GM21786 (cell line): ENCODE measurements at regions not wholly inside any gene's neighbourhood (a gene's known extent, or its start where the extent isn't known, plus 50 kb on each side); places are given as distances from the start of the nearest gene placed in this dataset.

Experiments used
- ATAC-seq: cut with Tn5 transposase; IDR thresholded peaks from one replicate; pipeline ENCODE4 v1.9.1; 2021; ENCODE audit not compliant: unreplicated experiment

GRCh38 chr6:21807299-21808044, 213.9 kb downstream of the SOX4 start:
- ATAC-seq = no peak

DNA sequence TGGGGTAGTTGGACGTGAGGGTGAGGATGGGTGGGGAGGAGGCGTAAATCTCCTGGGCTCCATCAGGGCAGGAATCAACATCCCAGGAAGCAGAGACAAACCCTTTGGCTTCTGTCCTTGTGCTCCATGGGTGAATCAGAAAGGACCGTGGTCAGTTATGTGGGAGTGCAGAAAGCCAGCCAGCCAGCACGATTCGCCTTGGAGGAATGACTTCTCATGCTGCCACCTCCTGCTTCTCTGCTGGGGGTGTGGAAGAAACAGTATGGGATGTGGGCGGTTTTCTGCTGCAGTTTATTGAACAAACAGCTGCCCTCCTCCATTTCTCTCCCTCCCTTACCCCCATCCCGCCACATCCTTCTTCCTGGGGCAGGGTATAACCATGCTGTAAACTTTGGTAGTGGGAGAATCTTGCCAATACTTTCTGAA, 214.5 kb downstream of the SOX4 start:
- ATAC-seq = no peak

GRCh38 chr6:21808551-21809242, 215.1 kb downstream of the SOX4 start:
- ATAC-seq = no peak

GRCh38 chr6:21811484-21811883, 217.9 kb downstream of the SOX4 start:
- no peak for ATAC-seq

DNA sequence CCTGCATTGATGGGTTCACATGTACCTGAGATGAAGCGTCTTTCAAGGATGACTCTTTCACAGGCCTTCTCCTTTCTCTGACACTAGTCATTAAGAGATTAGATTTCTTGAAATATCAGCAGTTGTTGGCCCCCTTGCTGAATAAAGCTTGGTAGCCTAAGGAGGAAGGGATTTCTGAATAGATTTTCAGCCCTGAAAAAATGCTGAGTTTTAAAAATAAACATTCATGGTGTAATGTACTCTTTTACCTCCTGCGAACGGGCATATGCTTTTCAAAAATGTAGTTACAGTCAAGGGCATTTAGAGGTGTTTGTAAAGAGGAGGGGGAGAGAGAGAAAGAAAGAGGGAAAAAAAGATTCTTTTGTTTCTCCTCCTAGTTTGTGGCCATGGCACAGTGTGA, 222.7 kb downstream of the SOX4 start:
- ATAC-seq = no peak

DNA sequence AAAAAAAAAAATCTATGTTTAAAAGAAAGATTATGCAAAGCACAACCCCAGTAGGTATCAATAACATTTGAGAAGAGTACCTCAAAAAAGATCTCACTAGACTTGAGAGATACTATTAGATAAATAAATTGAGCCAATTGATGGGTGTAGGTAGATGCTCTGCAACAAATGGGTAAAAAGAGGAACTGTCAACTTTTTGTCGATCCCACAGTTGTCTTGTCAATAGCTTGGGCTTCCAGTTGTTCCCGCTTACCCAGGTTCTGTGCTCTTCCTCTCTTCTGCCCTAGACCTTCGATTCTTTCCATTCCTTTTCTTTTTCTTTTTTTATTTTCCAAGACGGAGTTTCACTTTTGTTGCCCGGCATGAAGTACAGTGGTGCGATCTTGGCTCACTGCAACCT, 226.9 kb downstream of the SOX4 start:
- ATAC-seq = no peak

GRCh38 chr6:21823371-21823770, 229.8 kb downstream of the SOX4 start:
- no peak for ATAC-seq

DNA sequence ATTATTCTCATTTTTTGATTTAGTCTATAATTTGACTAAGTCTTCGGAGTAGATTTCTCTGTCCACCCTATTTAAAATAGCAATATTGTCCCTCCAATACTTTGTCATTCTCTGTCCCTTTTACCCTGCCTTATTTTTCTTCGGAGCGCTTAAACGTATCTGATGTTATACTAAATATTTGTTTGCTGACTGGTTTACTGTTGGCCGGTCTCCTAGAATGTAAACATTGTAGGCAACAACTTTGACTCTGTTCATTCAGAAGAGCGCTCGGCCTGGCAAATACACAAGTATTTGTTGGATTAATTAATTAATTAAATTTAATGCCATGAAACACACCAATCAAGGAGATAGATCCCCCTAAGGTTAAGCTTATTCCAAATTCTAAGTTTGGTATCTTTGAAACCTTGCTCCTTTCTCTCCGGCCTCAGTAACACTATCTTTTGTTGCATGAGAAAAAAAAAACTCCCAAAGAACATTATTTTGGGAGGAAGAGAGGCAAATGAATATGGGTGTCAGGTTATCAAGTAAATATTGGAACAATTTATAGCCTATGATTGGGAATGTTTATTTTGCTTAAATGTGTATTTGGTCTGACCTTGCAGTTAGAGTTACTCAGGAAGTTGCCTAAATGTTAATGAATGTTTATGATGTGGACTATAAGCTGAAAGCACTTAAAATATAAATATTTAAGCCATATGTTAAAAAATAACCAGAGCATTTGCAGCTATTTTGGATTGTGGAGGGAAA, 231.1 kb downstream of the SOX4 start:
- ATAC-seq = no peak

DNA sequence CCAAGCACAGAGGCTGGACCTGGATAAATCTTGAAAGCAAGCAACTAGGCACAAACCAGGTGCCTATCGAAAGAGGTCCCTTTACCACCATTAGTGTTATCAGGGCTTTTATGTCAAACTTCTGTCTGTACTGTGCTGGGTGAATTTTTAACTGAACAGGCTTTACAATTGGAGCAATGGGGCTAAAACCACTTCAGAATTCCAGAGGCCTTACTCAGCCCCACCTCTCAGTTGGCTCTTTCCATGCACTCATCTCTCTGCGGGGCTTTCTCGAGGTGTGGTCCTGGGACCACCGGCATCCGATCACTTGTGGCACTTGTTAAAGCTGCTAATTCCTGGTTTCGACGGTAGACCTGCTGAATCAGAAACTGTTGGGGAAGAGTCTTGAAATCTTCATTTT, 232.5 kb downstream of the SOX4 start:
- ATAC-seq = no peak

- no peak for ATAC-seq
Measured at GRCh38 chr6:21826904-21827303, 233.4 kb downstream of the SOX4 start.

DNA sequence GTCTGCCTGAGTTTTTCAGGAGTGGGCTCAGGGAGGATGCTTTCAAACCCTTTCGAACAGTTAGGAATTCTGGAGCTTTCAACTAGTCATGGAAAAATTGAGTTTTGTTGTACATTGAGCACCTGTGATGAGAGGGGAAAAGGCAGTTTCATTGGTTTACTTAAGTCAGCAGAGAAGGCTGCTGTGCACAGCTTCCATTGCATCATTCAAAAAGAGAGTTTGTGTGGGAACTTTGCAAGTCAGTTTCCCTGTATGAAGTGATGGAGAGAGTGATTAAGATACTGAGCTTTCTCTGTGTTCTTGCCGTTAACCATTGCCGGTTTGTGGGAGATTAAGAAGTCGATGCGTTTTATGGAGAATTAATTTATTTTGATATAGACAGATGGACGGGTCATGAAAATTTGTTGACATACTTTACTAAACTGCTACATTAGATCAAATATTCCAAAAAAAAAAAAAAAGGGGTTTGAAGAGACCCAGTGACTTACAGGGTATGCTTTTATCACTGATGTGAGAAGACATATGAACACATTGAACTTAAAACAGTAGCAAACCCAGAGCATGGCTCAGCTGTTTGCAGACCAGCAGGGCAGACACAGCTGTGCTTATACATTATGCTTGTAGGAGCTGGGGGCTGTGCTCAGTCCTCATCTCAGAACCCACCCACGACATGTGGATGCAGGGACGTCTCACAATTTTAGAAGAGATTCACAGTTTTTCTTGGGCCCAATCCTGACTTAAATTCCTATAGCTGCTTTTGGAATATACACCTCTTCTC, 234.1 kb downstream of the SOX4 start:
- no peak for ATAC-seq

GRCh38 chr6:21828704-21829103, 235.2 kb downstream of the SOX4 start:
- no peak for ATAC-seq

GRCh38 chr6:21829126-21829525, 235.6 kb downstream of the SOX4 start:
- no peak for ATAC-seq

- ATAC-seq = no peak
Measured at GRCh38 chr6:21831521-21832291, 238.2 kb downstream of the SOX4 start.

DNA sequence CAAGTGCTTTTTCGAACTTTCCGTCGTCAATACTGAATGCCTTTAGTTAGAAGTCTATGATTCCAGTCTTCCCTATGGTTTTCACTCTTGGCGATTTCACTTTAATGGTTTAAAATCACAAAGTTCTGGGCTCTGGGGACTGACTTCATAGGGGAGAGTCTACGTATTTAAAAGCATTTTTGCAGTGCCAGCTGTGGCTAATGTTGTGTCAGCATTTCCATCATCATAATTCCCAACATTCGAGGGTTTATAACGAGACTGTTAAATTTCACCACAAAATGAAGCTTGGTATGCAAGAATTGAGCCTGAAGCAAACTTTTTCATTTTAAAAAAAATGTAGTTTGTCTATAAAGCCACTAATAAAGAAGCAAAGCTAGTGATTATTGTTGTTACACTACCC, 242.7 kb downstream of the SOX4 start:
- ATAC-seq = no peak

- ATAC-seq = peak; percentile 50
Measured at GRCh38 chr6:21836772-21837425, 243.3 kb downstream of the SOX4 start.

DNA sequence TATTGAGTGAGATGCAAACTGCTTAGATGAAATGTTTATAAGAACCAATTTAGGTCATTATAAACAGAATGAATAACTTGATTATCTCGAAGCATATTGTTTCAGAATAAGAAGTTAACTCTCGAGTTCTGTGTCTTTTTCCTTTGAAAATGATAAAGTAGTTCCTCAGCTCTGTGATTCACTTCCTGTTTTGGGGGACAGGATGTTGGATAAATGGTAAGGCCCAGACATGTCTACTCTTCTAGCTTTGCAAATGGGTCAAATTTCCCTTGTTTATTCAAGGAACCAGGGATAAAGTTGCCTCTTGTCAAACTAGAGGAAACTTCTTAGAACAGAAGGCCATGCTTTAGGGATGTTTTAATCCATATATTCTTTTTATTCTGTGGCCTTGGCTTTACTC, 246.9 kb downstream of the SOX4 start:
- no peak for ATAC-seq

GRCh38 chr6:21842875-21843645, 249.5 kb downstream of the SOX4 start:
- ATAC-seq = no peak
